ENCODE measurements at regions not wholly inside any gene's neighbourhood (a gene's known extent, or its start where the extent isn't known, plus 50 kb on each side); places are given as distances from the start of the nearest gene placed in this dataset.
A peak's percentile ranks its signal among the peaks of the same experiment; 100 is the strongest.

DNA sequence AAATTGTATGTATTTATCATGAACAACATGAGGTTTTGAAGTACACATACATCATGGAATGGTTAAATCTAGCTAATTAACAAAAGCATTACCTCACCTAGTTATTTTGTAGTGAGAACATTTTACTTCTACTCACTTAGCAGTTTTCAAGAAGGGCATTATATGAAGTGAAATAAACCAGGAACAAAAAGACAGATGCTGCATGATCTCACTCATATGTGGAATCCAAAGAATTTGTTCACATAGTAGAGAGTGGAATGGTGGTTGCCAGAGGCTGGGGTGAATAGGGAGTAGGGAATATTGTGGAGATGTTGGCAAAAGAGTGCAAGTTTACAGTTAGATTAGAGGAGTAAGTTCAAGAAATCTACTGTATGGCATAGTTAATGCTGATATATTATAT, 292.0 kb downstream of the ASXL3 start:
- no peak for DNase-seq (ENCODE audit: low read depth in 4 of 4, low spot score in 3 of 4)

DNA sequence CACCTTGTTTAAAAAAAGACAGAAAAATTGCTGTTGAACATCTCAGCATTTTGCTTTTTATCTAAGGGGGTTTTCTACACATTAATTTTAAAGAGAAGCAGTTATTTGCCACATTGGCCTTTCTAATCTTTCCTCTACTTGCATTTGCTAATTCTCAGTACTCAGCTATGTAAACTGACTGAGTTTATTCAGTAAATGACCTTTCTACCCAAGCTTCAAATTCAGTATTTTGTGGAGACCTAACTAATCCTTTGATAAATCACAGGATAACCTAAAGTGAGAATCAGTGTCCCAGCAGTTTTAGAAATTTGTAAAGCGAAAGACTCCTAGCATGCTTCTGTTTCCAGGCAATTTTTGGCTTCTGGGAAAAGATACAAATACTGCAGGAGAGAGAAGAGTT, 288.4 kb downstream of the ASXL3 start:
- DNase-seq (ENCODE audit: low read depth in 4 of 4, low spot score in 3 of 4): no peak

DNA sequence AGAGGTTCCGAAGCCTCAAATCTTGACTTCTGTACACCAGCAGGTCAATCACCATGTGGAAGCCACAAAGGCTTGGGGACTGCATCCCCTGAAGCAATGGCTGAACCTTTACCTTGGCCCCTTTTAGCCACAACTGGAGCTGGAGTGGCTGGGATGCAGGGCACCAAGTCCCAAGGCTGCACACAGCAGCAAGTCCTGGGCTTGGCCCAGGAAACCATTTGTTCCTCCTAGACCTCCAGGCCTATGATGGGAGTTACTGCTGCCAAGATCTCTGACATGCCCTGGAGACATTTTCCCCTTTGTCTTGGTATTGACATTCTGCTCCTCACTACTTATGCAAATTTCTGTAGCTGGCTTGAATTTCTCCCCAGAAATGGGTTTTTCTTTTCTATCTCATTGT, 285.9 kb downstream of the ASXL3 start:
- no peak for DNase-seq (ENCODE audit: low read depth in 4 of 4, low spot score in 3 of 4)

DNA sequence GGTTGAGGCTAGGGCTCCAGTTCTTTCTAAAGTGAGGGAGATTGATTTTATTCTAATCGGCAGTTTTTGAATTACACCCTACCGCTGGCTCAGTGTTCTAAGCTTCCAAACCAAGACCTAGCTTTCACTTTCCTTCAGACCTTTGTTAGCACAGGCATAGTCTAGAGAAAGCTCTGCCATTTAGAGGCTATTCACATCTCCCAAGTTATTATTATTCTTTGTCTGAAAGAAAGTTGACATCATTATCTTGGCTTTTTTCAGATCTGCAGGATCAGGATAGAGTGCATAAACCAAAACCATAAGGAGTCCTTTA, 276.8 kb downstream of the ASXL3 start:
- DNase-seq (ENCODE audit: low read depth in 4 of 4, low spot score in 3 of 4): no peak

DNA sequence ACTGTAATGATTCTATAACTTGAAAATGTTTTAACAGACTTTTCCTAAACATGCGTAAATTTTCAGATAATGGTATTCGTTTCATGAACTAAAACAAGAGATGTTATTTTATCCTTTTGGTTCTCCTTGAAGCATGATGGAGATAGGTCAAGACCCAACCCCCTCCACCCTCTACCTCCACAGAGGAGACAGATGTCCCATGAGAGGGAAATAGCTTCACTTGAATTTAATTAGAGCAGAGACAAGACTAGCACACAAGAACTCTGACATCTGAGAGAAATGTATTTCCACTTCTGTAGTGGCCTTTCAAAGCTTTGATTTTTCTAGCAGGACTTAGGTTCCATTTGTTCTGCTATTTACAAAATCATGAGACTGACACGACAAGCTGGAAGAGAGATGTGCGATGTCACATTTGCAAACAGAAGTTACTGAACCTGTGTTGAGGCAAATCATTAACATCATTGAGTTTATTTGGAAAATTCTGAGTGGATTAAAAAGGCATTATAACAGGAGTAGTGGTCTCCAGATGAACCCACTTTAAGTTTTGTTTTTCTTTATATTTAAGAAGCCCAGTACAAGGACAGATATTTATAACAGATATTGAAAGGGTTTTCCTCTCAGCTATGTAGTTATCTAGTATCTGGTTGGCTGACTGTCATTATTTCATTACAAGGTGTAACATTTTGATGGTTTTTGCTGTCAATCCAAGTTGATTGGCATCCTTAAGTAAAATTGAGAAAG, 276.2 kb downstream of the ASXL3 start:
- DNase-seq (ENCODE audit: low read depth in 4 of 4, low spot score in 3 of 4): no peak

DNA sequence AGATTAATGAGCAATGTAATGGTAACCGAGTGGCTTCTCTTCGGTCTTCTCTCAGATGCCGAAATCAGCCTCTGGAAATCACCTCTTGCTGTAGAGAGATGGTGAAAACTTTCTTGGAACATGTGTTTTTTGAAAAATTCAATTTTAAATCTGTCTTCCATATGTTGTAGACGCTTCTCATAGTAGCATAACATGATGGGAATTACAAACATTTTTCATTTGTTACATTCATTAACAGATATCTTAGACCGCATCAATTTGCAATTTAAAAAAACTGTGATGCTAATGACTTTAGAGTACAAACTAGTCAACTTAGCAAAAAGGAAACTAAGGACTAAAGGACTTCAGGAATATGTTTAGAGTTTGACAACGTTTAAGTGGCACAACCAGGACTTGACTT, 275.2 kb downstream of the ASXL3 start:
- DNase-seq (ENCODE audit: low read depth in 4 of 4, low spot score in 3 of 4): no peak

DNA sequence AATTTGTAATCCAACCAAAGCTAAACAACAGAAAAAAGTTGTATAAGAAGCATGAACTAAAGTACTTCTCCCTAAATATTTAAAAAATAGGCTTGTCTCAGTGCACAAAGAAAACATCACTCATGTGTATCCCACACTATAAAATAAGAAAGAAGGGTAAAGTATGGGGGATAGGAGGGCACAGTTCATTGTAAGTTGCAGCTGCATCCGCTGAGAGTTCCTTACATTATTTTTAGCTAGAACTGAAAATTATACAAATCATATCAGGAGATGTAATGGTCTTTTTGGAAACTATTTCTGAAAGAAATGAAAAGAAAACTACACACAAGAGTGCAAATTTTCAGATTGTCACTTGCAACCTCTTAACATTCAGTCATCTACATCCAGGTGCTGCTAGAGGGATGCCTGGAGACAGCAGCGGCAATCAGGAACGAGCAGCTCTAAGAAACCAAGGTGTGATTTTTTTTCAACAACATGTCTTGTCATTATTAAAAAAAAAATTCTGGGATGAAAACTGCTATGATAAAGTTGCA, 273.6 kb downstream of the ASXL3 start:
- DNase-seq (ENCODE audit: low read depth in 4 of 4, low spot score in 3 of 4): no peak

DNA sequence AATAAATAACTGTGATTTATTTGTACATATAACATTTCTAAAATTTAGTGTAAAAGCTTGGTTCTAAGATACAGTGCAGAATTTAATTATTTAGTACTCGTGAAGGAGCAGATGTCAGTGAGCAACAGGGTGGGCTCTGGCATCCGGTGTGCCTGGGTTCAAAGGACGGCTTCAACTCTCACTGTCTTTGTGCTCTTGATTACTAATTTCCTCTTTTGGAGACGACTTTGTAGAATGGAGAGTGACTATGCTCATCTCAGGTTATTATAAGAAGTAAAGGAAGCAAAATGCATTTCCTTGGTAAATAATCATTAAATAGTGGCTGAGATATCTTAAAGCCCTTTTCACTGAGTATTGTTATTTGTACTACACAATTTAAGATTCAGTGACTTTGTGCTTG, 271.7 kb downstream of the ASXL3 start:
- DNase-seq (ENCODE audit: low read depth in 4 of 4, low spot score in 3 of 4): no peak

DNA sequence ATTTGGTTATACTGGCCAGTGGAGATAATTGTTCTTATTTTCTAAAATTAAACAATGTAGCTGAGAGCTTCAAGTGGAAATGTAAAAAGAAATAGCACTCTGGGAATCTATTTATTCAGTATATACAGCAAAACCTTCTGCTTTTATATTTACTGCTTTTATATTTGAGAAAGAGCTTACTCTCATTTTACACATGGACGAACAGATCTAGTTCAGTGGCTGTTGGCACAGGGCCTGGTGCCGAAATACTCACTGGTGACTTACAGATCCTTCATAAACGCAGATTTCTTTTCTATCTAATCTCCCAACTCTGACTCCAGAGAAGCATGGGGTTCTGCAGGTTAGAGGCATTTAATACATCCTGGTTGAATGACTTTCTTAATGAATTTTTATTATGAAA, 266.2 kb downstream of the ASXL3 start:
- DNase-seq (ENCODE audit: low read depth in 4 of 4, low spot score in 3 of 4): no peak

DNA sequence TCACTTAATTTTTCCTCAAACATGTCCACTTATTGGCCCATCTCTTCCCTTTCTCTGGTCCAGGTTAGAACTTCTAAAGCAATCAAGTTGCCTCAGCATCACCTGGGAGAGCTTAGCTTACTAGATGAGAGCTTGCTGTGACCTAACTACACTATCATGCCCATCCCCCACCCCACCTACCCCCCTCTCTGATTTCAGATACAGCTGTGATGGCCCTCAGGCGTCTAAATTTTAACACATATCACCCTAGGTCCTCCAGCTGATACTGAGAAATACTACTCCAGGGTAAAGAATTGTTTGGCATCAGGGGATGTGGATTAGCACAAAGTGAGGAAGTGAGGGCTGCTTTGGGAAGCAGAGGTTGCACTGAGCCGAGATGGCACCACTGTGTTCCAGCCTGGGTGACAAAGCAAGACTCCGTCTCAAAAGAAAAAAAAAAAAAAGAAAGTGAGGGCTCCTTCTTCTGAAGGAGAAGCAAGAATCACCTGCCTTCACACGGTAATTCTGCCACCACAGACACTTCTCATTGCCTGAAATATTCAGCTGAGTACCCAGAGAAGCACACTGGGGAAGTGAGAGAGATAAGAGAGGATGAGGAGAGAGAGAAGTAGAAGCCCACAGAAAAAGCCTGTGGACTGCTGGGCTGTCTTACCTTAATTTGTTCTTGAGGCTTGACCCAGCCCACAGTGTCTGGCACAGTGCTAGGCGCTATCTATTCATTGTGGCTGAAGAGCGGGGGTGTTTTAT, 263.4 kb downstream of the ASXL3 start:
- no peak for DNase-seq (ENCODE audit: low read depth in 4 of 4, low spot score in 3 of 4)

DNA sequence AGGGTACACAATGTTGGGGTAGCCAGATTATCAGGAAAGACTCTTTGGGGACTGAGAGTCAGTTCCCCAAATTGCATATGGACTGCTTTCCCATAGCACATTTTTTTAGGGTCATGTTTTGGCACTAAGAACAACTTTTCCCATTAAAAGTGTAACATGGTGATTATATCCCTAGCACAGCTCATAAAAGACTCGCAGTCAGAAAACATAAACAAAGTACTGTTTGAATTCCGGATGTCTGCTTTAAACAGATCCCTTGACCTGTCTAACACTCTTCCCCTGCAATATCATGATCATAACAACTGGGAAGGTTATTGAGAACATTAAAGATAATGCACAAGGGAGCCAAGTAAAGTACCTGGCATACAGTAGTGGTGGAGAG, 262.2 kb downstream of the ASXL3 start:
- no peak for DNase-seq (ENCODE audit: low read depth in 4 of 4, low spot score in 3 of 4)

DNA sequence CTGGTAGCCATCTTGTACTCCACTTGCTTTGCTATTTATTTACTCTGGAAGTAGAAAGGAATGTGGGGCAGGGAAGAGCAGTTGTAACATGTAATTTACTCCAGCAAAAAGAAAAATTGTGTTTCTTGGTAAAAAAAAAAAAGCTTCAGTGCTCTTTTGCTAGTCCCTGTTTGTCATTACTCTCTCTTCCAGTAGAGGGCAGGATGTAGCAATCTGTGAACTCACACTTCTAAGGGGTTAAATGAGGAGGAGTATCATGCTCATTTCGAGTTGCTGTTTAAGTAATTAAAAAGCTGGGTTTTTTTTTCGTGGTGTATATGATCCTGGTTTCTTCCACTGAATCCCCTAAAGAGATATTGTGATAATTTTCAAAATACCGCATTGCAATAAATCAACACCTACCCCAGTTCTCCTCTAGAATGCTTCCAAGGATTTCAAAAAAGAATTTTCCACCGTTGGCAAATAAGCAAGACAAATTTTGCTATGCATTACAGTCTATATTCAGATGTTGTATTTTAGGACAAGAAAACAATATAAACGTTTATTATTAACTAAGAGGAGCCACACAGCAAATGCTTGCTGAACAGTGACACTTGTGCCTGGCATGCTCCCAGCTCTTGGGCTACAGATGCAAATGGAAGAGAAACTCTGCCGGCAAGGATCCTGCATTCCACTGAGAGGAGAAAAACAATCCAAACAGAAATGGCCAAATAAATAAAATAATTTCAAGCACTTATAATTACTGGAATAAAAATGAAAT, 261.6 kb downstream of the ASXL3 start:
- peak; percentile 44 to 62 (median 58) for DNase-seq (ENCODE audit: low read depth in 4 of 4, low spot score in 3 of 4)

DNA sequence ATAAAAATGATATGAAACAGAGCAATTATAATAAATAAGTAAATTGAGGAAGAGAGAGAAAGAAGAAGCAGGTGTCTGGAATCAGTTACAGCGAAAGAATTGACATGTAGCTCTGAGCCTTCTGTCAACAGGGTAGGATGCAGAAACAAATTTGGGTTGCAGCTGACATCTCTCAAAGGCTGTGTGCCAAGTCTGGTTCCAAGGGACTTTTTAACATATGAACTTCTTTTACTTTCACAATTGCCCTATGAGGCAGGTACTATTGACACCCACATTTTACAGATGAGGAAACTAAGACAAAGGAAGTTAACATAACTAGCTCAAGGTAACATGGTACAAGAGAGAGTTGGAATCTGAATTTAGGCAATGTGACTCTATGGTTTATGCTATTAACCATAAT, 260.0 kb downstream of the ASXL3 start:
- no peak for DNase-seq (ENCODE audit: low read depth in 4 of 4, low spot score in 3 of 4)

DNA sequence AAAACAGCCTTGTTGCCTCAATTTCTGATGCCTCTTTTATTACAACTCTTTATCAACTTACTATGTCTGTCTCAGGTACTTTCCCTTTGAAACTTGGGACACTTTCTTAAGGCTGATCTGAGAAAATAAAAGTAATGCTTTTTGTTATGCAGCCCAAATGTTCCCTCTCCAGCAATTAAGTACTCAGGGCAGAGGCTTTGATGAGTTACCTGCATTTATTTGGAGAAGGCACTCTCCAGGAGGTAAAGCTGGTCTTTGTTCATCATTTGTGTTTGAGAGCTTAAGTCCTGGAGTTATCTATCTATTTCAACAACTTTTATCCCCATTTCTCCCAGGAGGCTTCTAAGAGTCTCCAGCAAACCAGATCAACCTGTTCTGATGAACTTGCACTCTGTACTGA, 259.2 kb downstream of the ASXL3 start:
- no peak for DNase-seq (ENCODE audit: low read depth in 4 of 4, low spot score in 3 of 4)

DNA sequence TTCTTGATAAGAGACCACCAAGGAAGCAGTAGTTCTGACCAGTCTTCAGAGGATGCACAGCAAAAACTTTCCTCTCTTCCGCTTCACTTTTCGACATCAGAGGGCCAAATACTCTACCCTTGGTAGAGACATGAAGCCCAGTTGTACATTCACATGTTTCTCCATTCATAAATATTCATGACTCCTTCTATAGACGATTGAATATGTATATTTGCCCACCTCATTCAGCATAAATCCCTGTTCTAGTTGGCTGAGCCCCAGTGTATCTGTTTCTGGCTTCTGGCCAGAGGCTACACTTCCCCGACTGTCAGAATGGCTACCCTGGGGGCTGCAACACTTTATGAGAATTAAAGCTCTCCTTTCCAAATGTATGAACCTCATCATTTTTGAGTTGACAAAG, 258.5 kb downstream of the ASXL3 start:
- DNase-seq (ENCODE audit: low read depth in 4 of 4, low spot score in 3 of 4): no peak

DNA sequence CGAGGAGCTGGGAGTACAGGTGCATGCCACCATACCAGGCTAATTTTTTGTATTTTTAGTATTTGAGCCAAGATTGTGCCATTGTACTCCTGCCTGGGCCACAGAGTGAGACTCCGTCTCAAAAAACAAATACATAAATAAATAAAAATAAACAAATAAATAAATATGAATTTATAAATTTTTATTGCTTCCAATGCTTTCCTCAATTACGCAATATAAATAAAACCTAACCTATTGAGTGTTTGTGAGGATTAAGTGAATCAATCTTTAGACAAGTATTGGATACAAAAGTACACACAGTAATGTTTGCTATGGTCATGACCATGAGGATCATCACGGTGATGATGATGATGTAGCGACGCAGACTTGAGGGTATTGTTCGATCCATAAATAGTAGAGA, 257.4 kb downstream of the ASXL3 start:
- DNase-seq (ENCODE audit: low read depth in 4 of 4, low spot score in 3 of 4): no peak

DNA sequence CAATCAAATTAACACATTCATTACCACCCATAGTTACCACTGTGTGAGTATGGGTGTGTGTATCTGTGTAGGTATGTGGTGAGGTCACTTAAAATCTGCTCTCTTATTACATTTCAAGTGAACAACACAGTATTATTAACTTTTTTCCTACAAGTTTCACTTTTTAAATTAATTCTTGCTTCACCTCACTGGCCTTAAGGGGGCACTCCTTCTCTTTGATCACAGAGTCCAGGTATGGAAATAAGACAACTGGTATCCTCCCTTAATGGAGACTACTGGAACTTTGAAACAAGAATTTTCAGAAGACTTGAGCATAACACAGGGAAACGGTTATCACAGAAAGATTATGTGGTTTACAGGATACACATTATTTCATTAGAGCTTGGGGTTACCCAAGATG, 255.8 kb downstream of the ASXL3 start:
- DNase-seq (ENCODE audit: low read depth in 4 of 4, low spot score in 3 of 4): no peak

DNA sequence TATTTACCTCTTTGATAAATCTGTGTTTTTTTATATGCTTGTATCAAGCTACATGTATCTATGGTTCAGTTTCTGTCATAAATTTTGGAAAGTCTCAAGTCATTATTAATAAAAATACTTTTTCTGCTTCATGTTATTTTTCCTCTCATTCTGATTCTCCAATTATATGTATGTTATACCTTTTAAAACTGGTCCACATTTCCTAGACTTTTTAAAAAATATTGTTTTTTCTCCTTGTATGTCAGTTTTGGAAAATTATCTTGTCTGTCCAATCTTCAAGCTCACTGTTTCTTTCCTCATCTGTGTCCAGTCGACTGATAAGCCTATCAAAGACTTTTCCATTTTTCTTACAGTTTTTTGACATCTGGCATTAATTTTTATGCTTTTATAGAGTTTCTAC, 253.4 kb downstream of the ASXL3 start:
- DNase-seq (ENCODE audit: low read depth in 4 of 4, low spot score in 3 of 4): no peak

DNA sequence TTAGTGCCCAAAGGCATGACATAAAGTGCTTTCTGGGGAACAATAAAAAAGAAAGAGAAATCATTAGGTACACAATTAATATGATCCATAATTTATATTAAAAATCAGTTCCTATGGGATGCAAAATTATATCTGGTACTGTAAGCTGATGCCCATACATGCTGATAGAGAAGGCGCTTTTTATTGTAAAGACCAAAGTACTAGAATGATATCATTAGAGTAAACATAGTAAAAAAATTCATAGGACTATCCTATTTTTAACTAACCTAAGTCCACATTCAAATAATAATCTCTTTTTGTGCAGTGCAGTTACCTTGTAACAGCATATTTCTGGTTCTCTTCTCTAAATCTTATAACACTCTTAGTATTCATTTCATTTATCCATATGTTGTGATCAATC, 252.2 kb downstream of the ASXL3 start:
- DNase-seq (ENCODE audit: low read depth in 4 of 4, low spot score in 3 of 4): no peak

DNA sequence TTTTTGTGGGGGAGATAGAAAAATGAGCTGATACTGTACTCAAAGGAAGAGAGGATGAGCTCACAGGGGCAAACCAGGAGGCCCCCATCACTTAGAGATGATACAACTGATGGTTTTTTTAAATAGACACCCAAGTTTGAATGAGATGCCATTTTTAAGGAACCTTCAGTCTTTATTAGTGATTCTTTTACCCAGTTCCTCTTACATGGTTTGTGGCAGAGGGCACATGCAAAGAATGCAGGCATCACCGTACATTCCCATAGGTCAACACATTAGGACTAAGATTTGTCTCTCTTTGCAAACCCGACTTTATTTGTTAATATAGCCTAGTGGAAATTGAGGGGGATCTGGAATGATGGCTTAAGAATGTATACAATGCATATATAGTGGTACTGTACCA, 250.9 kb downstream of the ASXL3 start:
- no peak for DNase-seq (ENCODE audit: low read depth in 4 of 4, low spot score in 3 of 4)

DNA sequence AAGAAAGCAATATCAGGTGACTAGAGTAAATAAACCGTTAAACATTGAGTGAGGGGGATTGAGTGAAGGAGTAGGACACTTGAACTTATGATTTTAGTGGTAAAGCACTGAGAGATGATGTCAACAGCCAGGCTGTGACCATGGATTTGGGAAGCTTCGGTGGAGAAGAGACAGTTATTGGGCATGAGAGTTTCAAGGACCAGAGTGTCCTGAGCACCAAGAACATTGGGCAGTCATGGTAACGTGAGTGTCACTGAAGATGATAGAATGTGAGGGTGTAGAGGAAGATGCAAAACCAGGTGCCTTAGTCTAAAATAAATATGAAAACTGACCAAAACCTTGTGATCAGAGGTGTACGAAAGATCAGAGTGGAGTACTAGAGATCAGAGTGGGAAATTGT, 248.1 kb downstream of the ASXL3 start:
- DNase-seq (ENCODE audit: low read depth in 4 of 4, low spot score in 3 of 4): no peak

DNA sequence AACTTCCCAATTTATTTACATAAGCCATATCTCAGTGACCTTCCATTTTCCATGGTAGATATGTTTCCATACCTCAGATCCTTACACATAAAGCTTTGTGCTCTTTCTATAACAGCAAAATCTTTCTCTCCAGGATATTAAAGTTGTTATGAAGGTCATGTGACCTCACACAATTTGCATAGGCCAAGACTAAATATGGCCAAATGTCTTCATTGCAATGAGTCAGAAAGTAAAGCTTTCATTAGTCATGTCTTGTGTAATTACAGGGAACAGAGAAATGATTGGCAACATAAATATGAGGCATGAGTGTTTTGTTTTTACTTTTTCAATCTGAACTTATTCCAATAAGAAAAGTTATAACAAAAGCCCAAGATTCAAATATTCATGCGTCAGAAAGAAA, 243.5 kb downstream of the ASXL3 start:
- no peak for DNase-seq (ENCODE audit: low read depth in 4 of 4, low spot score in 3 of 4)
